ENCODE measurements at regions not wholly inside any gene's neighbourhood (a gene's known extent, or its start where the extent isn't known, plus 50 kb on each side); places are given as distances from the start of the nearest gene placed in this dataset.

DNA sequence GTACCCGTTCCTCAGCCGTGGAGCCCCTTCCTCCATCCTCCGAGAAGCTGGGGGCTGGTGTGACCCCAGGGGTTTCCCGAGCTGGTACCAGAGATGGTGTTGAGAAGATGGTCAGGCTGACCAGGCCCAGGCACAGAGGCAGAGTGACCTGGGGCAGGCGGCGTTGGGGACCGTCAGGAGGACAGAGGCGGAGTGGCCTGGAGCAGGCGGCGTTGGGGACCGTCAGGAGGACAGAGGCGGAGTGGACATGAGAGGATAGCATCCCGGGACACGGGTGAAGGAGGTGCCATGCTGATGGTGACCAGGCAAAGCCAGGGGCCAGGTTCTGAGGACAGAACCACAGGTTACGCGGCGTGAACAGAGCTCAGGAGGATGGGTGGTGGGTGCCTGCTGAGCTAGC, 75.9 kb upstream of the TTC34 start:
- Mint-ChIP-seq H3K4me3 (no peak overlapping the region), H3K27ac (no peak overlapping the region), H3K4me1 (no peaks in the 10 kb centered on the region), H3K27me3 (no peaks in the 10 kb centered on the region), H3K9me3 (ENCODE audit: insufficient read depth) (no peaks in the 10 kb centered on the region)
- CTCF ChIA-PET = no interaction called here
- H3K9ac ChIP-seq (ENCODE audit: low read length) = no peak overlapping the region
- TF ChIP-seq, protein P1, sequence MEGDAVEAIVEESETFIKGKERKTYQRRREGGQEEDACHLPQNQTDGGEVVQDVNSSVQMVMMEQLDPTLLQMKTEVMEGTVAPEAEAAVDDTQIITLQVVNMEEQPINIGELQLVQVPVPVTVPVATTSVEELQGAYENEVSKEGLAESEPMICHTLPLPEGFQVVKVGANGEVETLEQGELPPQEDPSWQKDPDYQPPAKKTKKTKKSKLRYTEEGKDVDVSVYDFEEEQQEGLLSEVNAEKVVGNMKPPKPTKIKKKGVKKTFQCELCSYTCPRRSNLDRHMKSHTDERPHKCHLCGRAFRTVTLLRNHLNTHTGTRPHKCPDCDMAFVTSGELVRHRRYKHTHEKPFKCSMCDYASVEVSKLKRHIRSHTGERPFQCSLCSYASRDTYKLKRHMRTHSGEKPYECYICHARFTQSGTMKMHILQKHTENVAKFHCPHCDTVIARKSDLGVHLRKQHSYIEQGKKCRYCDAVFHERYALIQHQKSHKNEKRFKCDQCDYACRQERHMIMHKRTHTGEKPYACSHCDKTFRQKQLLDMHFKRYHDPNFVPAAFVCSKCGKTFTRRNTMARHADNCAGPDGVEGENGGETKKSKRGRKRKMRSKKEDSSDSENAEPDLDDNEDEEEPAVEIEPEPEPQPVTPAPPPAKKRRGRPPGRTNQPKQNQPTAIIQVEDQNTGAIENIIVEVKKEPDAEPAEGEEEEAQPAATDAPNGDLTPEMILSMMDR (IDR thresholded peaks at IDR 0.05) = no peak
- no peak for TF ChIP-seq EZH2 (IDR thresholded peaks at IDR 0.05; ENCODE audit: borderline replicate concordance, insufficient read depth, low read depth, low read length, poor library complexity, severe bottlenecking)
- H4K20me1 ChIP-seq (ENCODE audit: control insufficient read depth, insufficient read depth, low read length, poor library complexity, severe bottlenecking) = no peaks in the 10 kb centered on the region
- H3K27ac ChIP-seq (ENCODE audit: low read length in 2 of 2) = no peak overlapping the region
- H2AFZ ChIP-seq (ENCODE audit: insufficient read depth, low read depth, low read length, poor library complexity, severe bottlenecking) = no peak overlapping the region
- POLR2A ChIA-PET = no interaction called here
- no peaks in the 10 kb centered on the region for H3K79me2 ChIP-seq (ENCODE audit: control insufficient read depth, insufficient read depth, low read length)
- no peak overlapping the region for H3K4me3 ChIP-seq (ENCODE audit: control extremely low read depth in 1 of 5, extremely low read depth in 1 of 5, insufficient read depth in 1 of 5, low read depth in 2 of 5, low read length in 4 of 5)
- H3K9me3 ChIP-seq (ENCODE audit: control extremely low read depth in 1 of 3, control insufficient read depth in 2 of 3, insufficient read depth in 1 of 3, low read length in 2 of 3) = peaks cover 0 to 15% (median 0%) of the 10 kb centered on the region in 3 donors
- ATAC-seq (ENCODE audit: low read depth) (no peak), DNase-seq (no peak)
- no peak overlapping the region for H3K4me2 ChIP-seq (replicated peaks; ENCODE audit: low read depth, low read length, poor library complexity, severe bottlenecking)
- no peaks in the 10 kb centered on the region for H3K27me3 ChIP-seq (replicated peaks in 1 of 4; ENCODE audit: control extremely low read depth in 1 of 4, control insufficient read depth in 3 of 4, insufficient read depth in 4 of 4, low read length in 3 of 4)
- H3K36me3 ChIP-seq (replicated peaks in 1 of 2; ENCODE audit: control extremely low read depth in 1 of 2, control insufficient read depth in 1 of 2, extremely low read depth in 1 of 2, insufficient read depth in 2 of 2, low read length in 1 of 2) = no peaks in the 10 kb centered on the region
- 94% methylated on average over 17 of the region's 17 CpGs for WGBS (ENCODE audit: insufficient coverage)
- no peaks in the 10 kb centered on the region for H3K4me1 ChIP-seq (ENCODE audit: control insufficient read depth in 2 of 2, insufficient read depth in 2 of 2, low read length in 2 of 2)
- intact Hi-C loops (cut with micrococcal nuclease) = no loop called here

DNA sequence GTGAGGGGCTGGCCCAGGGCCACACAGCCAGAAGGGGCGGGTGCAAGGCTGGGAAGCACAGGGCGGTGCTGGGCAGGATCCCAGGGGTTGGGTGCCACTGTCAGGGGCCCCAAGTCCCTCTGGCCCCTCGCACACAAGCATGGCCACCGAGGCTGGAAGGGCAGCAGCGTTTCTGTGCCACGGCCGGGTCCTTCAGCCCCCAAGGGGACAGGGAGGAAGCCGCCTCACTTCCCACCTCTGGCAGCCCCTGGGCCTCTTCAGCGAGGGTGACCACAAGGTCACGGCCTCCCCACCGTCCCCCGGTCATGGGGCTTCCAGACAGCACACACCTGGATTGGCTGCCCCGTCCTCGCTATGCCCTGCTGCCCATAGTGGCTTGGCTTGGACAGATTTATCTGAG, 77.1 kb upstream of the TTC34 start:
- Histone ChIP-seq H3K36me3 (replicated peaks in 1 of 2; ENCODE audit: control extremely low read depth in 1 of 2, control insufficient read depth in 1 of 2, extremely low read depth in 1 of 2, insufficient read depth in 2 of 2, low read length in 1 of 2) (no peaks in the 10 kb centered on the region), H3K79me2 (ENCODE audit: control insufficient read depth, insufficient read depth, low read length) (no peaks in the 10 kb centered on the region), H3K9me3 (ENCODE audit: control extremely low read depth in 1 of 3, control insufficient read depth in 2 of 3, insufficient read depth in 1 of 3, low read length in 2 of 3) (peaks cover 0 to 15% (median 0%) of the 10 kb centered on the region in 3 donors), H3K27me3 (replicated peaks in 1 of 4; ENCODE audit: control extremely low read depth in 1 of 4, control insufficient read depth in 3 of 4, insufficient read depth in 4 of 4, low read length in 3 of 4) (no peaks in the 10 kb centered on the region), H2AFZ (ENCODE audit: insufficient read depth, low read depth, low read length, poor library complexity, severe bottlenecking) (no peak overlapping the region), H3K4me2 (replicated peaks; ENCODE audit: low read depth, low read length, poor library complexity, severe bottlenecking) (no peak overlapping the region), H3K4me3 (ENCODE audit: control extremely low read depth in 1 of 5, extremely low read depth in 1 of 5, insufficient read depth in 1 of 5, low read depth in 2 of 5, low read length in 4 of 5) (no peak overlapping the region), H3K9ac (ENCODE audit: low read length) (no peak overlapping the region), H4K20me1 (ENCODE audit: control insufficient read depth, insufficient read depth, low read length, poor library complexity, severe bottlenecking) (no peaks in the 10 kb centered on the region), H3K4me1 (ENCODE audit: control insufficient read depth in 2 of 2, insufficient read depth in 2 of 2, low read length in 2 of 2) (no peaks in the 10 kb centered on the region), H3K27ac (ENCODE audit: low read length in 2 of 2) (no peak overlapping the region)
- WGBS (ENCODE audit: insufficient coverage) = 84% methylated on average over 14 of the region's 14 CpGs
- TF ChIP-seq, protein P1 (IDR thresholded peaks at IDR 0.05) = no peak
- TF ChIP-seq EZH2 (IDR thresholded peaks at IDR 0.05; ENCODE audit: borderline replicate concordance, insufficient read depth, low read depth, low read length, poor library complexity, severe bottlenecking) = no peak
- CTCF ChIA-PET = no interaction called here
- no peak for ATAC-seq (ENCODE audit: low read depth)
- Mint-ChIP-seq H3K4me1 (no peaks in the 10 kb centered on the region), H3K9me3 (ENCODE audit: insufficient read depth) (no peaks in the 10 kb centered on the region), H3K27ac (no peak overlapping the region), H3K27me3 (no peaks in the 10 kb centered on the region), H3K4me3 (no peak overlapping the region)
- intact Hi-C loops (cut with micrococcal nuclease) = no loop called here
- POLR2A ChIA-PET = no interaction called here
- DNase-seq = no peak
